CD4-positive, alpha-beta T cell treated with Interleukin-1 beta for 1 hour (primary cell): ENCODE measurements at regions not wholly inside any gene's neighbourhood (a gene's known extent, or its start where the extent isn't known, plus 50 kb on each side); places are given as distances from the start of the nearest gene placed in this dataset.
"Not testable (repeated sequence)": the region's sequence is repeated elsewhere in the genome, so short reads cannot be mapped to it uniquely, and the experiment has no call there.

ENCODE experiments used
- DNase-seq, 2 donors: peaks; one replicate each; pipeline ENCODE4 v3.0.0-alpha.2; 2020 to 2022

GRCh38 chr2:16090650-16091575 is 150.6 kb downstream of the MYCN start:
- DNase-seq, result no peak

- DNase-seq, result not testable (repeated sequence)
Measured at GRCh38 chr2:16089491-16089890, 149.1 kb downstream of the MYCN start.

GRCh38 chr2:16088802-16089112 is 148.4 kb downstream of the MYCN start:
- no peak for DNase-seq

GRCh38 chr2:16088035-16088801 is 147.9 kb downstream of the MYCN start:
- no peak for DNase-seq

- not testable (repeated sequence) for DNase-seq
Measured at GRCh38 chr2:16086136-16086535, 145.8 kb downstream of the MYCN start.

GRCh38 chr2:16085073-16085472 is 144.7 kb downstream of the MYCN start:
- DNase-seq, result no peak

GRCh38 chr2:16084274-16084673 is 143.9 kb downstream of the MYCN start:
- no peak for DNase-seq

GRCh38 chr2:16082276-16082675 is 141.9 kb downstream of the MYCN start:
- no peak for DNase-seq

- no peak for DNase-seq
Measured at GRCh38 chr2:16081316-16082200, 141.2 kb downstream of the MYCN start.

GRCh38 chr2:16080516-16080915 is 140.2 kb downstream of the MYCN start:
- DNase-seq, result no peak

GRCh38 chr2:16080071-16080470 is 139.7 kb downstream of the MYCN start:
- DNase-seq, result no peak

GRCh38 chr2:16079637-16080036 is 139.3 kb downstream of the MYCN start:
- DNase-seq, result no peak

- DNase-seq, result no peak
Measured at GRCh38 chr2:16077601-16078000, 137.3 kb downstream of the MYCN start.

GRCh38 chr2:16076911-16077310 is 136.6 kb downstream of the MYCN start:
- no peak for DNase-seq

GRCh38 chr2:16075045-16076012 is 135.0 kb downstream of the MYCN start:
- DNase-seq, result no peak

GRCh38 chr2:16073921-16074425 is 133.6 kb downstream of the MYCN start:
- DNase-seq, result no peak

GRCh38 chr2:16073471-16073870 is 133.1 kb downstream of the MYCN start:
- DNase-seq, result no peak

- no peak for DNase-seq
Measured at GRCh38 chr2:16072638-16073290, 132.4 kb downstream of the MYCN start.

- no peak for DNase-seq
Measured at GRCh38 chr2:16071865-16072637, 131.7 kb downstream of the MYCN start.
